Stimulated activated CD8-positive, alpha-beta memory T cell treated with anti-CD3 and anti-CD28 coated beads, Interleukin-4, amount 100 ng/mL, for 1 hour (primary cell): ENCODE measurements at regions not wholly inside any gene's neighbourhood (a gene's known extent, or its start where the extent isn't known, plus 50 kb on each side); places are given as distances from the start of the nearest gene placed in this dataset.

ENCODE experiments used
- DNase-seq, 2 donors: peaks; one replicate each; pipeline ENCODE4 v3.0.0-alpha.2; 2020; ENCODE audit warnings: low read depth in 2 of 2, low spot score in 1 of 2

GRCh38 chr6:44531442-44532015 lies 144.0 kb downstream of the CDC5L start:
- DNase-seq = no peak

GRCh38 chr6:44533421-44533820 lies 145.9 kb downstream of the CDC5L start:
- no peak for DNase-seq

DNA sequence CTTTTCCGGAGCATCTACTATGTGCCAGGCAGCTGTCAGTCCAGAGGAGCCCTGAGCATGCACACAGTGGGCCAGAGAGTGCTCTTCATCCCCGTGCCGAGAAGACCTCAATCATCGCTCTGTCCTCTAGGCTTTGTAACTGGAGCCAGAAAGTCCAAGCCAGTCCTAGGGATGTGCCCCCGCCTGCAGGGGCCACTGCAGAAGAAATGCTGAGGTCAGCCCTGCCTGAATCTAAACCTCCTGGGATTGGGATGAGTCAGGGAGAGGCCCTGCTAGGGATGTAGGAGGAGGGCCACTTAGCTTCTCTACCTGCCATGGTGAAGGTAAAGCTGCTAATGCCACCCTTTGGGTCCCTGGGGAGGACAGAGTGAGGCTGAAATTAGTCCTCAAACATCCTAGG lies 146.8 kb downstream of the CDC5L start:
- no peak for DNase-seq

- no peak for DNase-seq
Observed at GRCh38 chr6:44535446-44535845, 147.9 kb downstream of the CDC5L start.

DNA sequence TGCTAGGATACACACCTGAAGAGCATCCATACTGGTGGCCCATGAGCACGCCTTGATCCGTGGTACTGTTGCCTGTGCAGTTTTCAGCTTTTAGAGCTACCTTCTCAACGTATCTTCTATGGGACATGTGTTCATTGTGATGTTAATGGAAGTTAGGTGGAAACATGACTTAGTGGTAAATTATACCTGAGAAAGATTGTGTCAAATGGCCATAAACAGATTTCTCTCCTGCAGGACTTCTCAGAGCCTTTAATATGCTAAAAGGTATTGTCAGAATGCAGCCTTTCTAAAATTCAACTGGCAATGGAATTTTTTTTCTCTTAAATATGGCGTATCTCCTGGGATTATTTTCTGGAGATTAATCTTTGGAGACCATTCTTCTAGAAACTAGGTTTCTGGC lies 148.5 kb downstream of the CDC5L start:
- no peak for DNase-seq

GRCh38 chr6:44537306-44538049 lies 150.0 kb downstream of the CDC5L start:
- DNase-seq = no peak

GRCh38 chr6:44538131-44538806 lies 150.8 kb downstream of the CDC5L start:
- DNase-seq = no peak

GRCh38 chr6:44538807-44539201 lies 151.3 kb downstream of the CDC5L start:
- DNase-seq = no peak

- no peak for DNase-seq
Observed at GRCh38 chr6:44539701-44540355, 152.3 kb downstream of the CDC5L start.

GRCh38 chr6:44540881-44541280 lies 153.4 kb downstream of the CDC5L start:
- no peak for DNase-seq

DNA sequence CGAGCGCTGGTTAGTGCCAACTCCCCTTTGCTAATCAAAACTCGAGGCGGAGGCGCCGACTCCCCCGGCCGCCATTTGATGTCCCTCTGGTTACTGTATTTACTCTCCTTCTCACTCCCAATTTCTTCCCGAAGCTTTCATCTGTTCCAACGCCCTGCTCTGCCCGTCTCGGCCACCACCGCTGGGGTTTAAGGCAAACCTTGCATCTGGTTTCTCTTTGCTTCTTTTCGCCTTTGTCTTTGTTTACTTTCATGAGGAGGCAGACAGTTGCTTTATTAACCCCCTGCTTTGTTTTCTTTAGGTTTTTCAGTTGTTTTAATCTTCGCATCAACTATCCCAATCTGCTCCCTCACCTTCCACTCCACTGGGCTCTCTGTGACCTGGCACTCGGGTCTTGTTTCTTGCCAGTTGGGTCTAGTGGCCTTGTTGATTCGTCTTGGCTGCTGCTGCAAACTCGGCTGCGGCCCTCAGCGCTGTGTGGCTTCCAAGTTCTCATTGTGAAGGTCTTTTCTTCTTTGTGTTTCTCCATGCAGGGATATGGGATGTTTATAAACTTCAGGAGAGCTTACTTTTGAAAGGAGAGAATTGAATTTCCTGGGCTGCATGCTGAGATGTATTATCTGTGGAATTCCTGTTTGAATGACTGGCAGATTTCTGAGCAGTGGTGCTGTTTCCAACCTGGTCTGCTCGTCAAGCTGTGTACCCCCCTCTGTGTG lies 155.1 kb downstream of the CDC5L start:
- DNase-seq = no peak

- DNase-seq = no peak
Observed at GRCh38 chr6:44543664-44544063, 156.2 kb downstream of the CDC5L start.

- DNase-seq = no peak
Observed at GRCh38 chr6:44545224-44545623, 157.7 kb downstream of the CDC5L start.

- no peak for DNase-seq
Observed at GRCh38 chr6:44548319-44548718, 160.8 kb downstream of the CDC5L start.

- DNase-seq = no peak
Observed at GRCh38 chr6:44549516-44549915, 162.0 kb downstream of the CDC5L start.

- DNase-seq = no peak
Observed at GRCh38 chr6:44554194-44554593, 166.7 kb downstream of the CDC5L start.

GRCh38 chr6:44554861-44555260 lies 167.4 kb downstream of the CDC5L start:
- no peak for DNase-seq

- no peak for DNase-seq
Observed at GRCh38 chr6:44556046-44556445, 168.5 kb downstream of the CDC5L start.

DNA sequence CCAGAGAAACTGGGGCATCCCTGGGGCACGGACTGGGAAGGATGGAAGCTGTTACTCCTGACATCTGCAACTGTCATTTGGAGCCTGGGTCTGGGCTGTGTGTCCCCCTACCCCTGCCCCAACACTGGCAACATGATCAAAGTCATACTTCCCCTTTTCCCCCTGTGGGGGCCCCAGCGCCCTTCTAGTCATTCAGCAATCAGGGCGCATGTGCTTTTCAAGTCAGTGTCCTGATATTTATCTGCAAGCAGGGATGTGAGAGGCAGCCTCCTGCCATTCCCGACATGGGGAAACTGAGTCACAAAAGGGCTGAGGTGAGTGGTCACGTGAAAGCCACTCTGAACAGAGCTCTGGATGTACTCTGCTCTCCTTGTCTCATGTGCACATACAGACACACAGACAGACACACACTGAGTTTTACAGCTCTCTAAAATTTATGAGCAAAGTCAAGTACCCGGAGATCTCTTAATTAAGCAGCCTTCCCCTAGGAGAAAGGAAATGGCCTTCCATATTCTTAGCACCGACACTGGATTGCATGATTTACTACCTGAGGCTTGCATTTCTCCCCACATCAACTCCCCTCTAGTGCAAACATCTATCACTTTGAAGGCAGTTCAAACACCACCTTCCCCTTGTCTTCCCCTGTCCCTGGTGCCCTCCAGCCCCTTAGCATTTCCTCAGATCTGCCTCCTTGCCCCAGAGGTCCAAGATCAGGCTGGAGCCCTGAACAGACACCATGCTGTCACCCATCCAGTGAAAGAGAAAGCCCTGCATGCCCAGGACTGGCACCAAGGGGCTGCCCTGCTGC lies 170.7 kb downstream of the CDC5L start:
- DNase-seq = no peak

DNA sequence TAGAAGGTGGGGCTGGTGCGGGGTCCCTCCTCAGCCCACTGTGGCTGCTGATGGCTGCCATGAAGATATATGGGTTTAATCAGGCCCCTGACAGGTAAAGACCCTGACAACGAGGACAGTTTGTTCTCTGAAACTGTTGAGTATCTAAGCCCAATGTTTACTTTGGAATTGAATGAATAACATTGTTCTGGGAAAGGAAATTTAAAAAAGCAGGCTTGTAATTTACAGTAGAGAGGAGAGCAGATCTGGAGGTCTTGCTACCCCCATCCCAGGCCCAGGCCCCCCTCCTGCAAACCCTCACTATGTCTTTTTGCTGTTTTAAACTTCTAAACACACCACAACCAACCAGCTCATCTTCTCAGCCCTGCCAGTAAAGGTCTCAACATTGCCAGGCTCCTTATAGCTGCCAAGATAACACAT lies 171.3 kb downstream of the CDC5L start:
- DNase-seq = no peak
